GM19395 (cell line): ENCODE measurements at regions not wholly inside any gene's neighbourhood (a gene's known extent, or its start where the extent isn't known, plus 50 kb on each side); places are given as distances from the start of the nearest gene placed in this dataset.
A peak's percentile ranks its signal among the peaks of the same experiment; 100 is the strongest.
"Not testable (repeated sequence)": the region's sequence is repeated elsewhere in the genome, so short reads cannot be mapped to it uniquely, and the experiment has no call there.

Experiments
- ATAC-seq: cut with Tn5 transposase; IDR thresholded peaks from one replicate; pipeline ENCODE4 v1.9.1; 2021; ENCODE audit warnings: mild to moderate bottlenecking, moderate library complexity; ENCODE audit not compliant: unreplicated experiment

DNA sequence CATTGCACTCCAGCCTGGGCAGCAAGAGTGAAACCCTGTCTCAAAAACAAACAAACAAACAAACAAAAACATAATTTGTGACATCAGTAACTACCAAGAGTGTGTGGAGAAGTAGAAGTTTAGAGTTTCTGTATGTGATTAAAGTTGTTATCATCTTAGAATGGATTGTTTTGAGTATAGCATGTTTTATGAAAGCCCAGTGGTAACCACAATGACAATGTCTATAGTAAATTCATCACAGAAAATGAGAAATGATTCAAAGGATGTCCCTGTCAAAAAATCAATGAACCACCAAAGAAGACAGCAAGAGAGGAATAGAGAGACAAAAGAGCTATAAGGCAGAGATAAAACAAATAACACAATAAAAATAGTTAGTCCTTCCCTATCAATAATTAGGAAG lies 1299.2 kb downstream of the CNTNAP5 start:
- no peak for ATAC-seq

DNA sequence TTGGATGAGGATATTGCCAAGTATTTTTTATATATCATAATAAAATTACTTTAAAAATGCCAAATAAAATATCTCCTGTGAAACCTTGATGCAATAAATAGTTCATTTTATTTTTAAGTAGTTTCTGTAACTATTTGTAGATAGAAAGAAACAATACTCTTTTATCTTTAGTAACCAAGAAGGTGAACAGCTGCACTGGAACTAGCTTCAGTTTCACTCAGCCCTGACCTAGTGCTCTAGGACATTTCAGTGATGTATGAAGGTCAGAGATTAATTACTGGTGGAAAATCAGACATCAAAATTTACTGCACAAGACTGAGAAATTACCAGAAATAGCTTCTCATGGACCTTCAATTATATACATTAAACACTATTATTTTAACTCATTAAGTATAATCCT lies 1305.0 kb downstream of the CNTNAP5 start:
- peak; percentile 89 for ATAC-seq

DNA sequence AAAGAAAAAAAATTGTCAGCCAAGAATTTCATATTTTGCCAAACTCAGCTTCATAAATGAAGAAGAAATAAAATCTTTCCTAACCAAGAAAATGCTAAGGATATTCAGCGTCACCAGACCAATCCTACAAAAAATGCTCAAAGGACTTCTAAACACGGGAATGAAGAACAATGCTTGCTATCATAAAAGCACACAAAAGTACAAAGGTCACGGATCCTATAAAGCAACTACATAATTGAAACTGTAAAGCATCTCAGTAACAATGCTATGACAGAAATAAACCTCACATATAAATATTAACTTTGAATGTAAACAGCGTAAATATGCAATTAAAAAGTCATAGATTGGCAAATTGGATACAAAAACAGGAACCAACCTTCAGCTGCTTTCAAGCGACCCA lies 1314.6 kb upstream of the GYPC start:
- no peak for ATAC-seq

DNA sequence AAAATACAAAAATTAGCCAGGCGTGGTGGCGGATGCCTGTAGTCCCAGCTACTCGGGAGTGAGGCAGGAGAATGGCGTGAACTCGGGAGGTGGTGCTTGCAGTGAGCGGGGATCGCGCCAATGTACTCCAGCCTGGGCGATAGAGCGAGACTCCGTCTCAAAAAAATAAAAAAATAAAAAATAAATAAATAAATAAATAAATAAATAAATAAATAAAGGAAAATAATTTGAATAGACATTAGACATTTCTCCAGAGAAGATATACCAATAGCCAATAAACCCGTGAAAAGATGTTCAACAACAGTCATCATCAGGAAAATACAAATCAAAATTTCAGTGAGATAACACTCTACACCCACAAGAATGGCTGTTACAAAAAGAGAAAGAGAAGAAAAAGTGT lies 1302.4 kb upstream of the GYPC start:
- ATAC-seq: not testable (repeated sequence)

DNA sequence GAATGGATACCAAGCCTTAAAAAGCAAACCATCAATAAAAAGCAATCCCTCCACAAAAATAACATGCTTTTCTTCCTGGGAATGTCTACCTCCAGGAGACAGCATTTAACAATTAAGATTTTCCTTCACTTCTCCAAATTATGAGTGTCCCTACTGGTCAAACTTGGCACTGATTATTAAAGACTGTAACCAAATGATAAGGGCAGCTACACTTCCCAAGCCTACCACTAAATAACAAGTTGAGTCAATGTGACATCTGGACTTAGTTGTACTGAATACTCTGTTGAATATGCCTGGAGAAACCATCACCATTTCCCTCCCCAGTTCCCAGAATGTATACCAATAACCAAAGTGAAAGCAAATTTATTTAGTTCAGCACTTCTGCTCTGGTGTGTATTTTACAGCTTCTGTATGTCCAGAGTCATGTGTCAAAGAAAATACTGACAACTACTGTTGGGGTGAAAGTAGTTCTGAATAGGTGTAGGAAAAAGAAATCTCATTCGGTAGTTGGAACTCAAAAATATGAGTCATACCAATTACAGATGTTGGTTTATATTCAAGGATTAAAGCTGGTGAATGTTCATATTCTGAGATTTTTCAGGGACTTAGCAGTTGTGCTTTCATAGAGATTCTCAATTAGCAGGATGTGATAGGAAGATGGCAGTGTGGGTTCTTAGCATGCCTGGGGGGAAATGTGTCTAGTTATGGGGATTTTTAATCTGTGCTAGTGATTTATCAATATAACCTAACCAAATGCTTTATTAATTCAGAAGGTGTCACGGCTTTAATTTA lies 1291.6 kb upstream of the GYPC start:
- no peak for ATAC-seq

DNA sequence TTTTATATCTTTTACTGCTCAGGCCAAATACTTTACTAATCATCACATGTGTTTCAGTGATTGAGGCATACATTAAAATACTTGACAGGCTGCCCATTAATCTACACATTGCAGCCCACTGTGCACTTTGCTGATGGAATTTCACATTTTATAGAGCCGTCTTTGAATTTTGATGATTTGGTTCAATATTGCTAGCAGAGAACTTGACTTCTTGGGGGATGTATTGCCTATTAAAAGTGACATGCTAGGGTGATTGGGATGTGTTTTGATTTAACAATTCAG lies 1291.0 kb upstream of the GYPC start:
- no peak for ATAC-seq

DNA sequence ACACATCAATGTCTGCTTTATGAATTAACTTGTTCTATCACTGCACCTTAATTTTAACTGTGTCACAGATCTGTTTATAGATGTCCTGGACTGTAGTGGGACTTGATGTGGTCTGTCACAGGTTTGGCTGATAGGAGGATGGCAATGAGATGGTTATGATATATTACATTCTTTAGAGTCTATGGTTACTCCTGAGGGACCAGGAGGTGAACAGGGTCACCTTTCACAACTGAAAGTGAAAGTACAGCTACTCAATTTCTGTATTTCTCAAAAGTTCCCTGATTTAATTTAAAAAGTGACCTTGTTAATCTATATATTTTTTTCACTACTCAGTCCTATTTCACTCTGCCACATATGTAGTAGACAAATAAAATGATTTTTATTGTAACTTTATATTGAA lies 1284.1 kb upstream of the GYPC start:
- no peak for ATAC-seq

DNA sequence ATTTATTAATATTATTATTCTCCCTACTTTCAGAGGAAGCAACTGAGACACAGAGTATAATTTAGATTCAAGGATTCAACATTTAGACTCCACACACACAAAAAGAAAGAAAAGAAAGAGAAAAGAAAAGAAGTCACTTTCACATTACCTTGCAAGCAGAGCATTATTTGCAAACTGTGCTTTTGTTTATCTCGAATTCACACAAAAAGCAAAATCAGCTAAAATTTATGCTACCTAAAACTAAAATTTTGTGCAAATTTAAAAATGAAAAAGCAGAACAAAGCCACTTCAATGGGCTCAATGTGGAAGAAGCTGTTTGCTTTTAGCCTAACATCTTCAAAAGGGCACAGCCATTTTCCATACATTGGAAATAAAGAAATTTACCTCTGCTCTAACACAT lies 1282.7 kb upstream of the GYPC start:
- no peak for ATAC-seq

DNA sequence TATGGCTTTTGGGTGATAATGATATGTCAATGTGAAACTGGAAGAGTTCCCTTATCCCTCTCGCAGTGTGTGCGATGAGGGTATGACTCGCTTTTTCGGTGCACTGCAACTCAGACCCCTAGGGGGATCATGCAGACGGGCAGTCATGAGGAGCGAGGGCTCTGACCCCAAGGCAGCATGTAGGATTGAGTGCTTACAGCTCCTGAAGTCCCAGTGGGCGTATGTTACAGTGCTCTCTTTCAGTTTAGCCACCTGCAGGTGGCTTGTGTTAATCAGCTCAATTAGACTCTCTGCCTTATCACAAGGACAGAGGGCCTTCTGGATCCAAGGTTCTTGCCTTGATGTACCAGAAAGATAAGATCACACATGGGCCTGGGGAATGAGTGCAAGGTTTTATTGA lies 1269.9 kb upstream of the GYPC start:
- no peak for ATAC-seq

DNA sequence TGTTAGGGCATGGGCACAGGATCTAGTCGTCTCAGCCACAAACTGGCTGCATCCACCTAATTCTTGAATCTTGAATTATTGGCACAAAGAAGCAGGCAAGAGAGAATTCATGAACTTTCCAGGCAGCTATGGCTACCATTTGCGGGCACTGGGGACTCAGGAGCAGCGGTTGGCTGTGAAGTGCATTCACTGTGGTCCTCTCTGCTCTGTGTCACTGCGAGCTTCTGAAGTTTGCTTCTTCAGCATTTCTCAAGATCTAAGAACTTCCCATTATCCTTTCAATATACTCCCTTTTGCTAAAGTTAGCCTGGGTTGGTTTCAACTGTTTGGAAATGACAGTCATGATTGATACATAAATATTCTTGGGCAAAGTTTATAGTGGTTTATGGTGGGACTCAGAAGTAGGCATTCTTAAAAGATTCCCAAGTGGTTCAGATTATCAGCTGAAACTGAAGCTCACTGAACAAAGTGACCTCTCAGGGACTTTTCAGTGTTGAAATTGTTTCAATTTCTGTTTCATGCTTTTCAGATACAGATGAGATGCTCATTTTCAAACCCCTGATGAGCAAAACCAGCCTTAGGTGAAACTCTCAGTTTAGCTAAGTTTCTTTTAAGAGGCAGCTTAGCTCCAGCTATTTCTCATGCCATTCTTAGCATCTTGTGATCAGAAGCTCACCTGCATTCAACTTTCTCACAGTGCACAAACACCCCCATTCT lies 1258.3 kb upstream of the GYPC start:
- peak; percentile 89 for ATAC-seq

DNA sequence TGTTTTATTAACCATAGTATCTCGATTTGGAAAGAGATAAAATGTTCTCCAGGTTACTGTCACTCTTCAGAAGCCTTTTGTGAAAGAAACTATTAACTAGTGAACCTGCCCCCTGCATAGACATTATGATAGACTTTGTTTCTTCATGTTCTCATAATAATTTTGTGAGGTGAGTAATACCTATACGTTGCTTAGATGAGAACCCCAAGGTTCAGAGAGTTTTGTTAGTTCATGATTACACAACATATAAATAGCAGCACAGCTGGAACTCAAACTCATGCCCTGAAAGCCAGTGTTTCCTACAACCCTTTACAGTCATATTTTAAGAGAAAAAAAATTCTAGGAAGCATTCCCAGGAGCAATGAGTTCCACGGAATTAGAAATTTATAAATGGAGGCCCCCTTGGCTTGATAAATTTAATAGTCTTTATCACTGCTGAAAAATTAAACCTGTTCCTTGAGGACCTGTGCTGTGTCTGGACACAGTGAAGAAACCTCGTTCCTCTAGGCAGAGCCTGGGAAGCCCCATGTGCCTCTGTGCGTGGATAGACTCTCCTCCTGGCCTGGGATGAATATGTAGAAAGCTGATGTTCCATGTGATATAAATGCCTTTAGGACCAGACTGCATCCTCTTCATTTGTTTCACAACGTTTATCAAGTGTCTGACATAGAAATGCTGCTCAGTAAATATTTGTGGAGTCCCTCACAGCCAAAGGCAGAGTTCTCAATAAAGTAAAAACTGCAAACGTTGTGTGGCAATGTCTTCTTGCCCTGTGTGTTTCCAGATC lies 1257.0 kb upstream of the GYPC start:
- peak; percentile 51 for ATAC-seq

DNA sequence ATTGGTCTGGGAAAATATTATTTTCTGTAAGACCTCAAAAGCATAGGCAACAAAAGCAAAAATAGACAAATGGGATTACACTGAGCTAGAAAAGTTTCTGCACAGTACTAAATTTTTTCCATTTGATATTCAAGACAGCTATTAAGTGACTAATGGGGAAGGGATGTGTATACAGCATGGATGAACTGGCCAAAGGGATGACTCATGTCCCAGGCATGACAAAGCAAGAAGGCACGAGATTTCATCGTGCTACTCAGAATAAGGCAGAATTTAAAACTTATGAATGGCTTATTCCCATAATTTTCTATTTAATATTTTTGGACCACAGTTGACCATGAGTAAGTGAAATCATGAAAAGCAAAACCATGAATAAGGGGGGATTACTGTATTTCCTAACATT lies 1250.1 kb upstream of the GYPC start:
- ATAC-seq: no peak

DNA sequence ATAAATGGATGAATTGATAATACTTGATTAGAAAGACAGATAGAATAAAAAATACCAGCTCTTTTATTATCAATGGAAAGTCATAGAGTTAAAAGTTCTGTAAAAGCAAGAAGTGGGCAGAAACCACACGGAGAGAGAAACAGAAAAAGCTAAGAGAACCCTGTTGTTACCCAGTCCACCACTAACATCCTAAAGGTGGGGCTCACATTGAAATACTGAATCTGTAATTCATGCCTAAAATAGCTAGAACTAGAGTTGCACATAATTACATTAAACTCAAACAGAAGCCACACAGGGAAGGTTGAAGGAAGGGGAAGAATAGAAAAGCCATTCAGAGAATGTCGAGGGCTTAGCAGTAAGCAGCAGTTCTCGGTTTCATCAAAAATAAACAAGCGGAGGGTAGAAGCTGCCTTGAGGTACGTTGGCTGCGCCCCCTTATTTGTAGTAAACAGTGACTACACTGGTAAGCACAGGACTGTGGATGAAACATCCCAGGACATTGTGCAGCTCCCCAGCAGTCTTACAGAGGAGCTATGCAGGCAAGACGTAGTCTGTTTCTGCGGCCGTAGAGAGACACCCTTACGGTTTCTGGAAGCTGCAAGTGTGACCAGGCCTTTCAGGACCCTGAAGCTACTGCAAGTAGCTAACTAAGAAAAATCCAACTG lies 1247.0 kb upstream of the GYPC start:
- no peak for ATAC-seq

DNA sequence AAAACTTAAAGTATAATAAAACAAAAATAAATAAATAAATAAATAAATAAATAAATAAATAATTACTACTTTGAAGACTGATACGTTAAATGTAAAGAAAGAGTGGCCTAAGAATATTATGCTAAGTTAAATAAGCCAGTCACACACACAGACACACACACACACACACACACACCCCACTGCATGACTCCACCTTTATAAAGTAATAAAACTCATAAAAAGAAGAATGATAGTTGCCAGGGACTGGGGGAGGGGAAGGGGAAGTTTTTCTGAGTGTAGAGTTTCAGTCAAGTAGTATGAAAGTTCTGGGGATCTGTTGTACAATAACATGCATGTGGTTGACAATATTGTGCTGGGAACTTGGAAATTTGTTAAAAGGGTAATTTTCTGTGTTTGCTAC lies 1237.5 kb upstream of the GYPC start:
- no peak for ATAC-seq

DNA sequence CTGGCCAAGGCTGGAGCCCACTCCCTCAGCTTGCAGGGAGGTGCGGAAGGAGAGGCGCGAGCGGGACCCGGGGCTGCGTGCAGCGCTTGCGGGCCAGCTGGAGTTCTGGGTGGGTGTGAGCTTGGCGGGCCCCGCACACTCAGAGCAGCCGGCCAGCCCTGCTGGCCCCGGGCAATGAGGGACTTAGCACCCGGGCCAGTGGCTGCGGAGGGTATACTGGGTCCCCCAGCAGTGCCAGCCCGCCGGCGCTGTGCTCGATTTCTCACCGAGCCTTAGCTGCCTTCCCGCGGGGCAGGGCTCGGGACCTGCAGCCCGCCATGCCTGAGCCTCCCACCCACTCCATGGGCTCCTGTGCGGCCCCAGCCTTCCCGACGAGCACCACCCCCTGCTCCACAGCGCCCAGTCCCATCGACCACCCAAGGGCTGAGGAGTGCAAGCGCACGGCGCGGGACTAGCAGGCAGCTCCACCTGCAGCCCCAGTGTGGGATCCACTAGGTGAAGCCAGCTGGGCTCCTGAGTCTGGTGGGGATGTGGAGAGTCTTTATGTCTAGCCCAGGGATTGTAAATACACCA lies 1233.7 kb upstream of the GYPC start:
- ATAC-seq: not testable (repeated sequence)

DNA sequence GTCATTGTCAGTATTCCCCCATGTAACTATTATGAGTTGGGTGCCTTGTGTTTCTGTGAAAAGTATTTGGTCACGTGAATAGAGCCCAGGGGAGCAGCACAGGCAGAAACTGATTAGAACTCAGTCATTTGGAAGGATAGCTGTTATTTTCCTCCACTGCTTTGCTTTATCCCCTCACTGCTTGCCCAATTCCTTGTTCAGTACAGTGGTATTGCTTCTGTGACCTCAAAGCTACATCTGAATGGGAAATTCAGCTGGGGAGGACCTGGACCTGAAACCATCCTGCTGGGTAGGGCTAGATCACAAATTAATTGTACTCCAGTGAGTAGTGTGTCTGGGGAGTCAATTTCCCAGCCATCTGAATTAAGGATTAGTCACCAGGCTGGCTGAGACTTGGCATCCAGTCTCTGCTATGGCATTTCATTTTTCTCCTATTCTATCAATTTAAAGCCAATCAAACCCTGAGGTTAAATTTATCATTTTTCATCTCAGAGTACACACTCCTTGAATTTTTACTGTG lies 1231.6 kb upstream of the GYPC start:
- no peak for ATAC-seq

DNA sequence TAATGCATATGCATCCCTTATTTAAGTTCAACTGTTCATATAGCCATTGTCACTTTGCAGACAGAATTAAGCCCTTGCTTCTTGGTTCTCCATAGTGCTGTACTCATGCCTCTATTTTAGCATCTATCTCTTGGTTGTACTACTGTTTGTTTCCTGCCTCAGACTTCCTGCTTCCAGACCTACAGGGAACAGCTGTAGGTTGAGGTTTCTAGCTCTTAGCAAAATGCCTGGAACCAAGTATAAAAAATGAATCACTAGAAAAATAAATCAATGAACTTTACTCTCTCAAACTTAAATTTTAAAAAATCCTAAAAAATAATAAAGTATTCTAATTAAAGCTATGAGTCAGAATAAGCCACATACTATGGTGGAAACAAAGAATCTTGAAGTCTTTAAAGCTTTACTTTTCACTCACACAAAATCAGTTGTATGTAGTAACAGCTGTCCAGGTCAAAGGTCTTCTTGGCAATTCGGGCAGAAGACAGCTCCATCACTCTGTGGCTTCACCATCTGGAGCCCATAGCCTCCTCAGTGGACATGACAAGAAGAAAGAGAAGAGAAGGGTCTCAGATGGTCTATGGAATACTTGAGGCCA lies 1228.1 kb upstream of the GYPC start:
- ATAC-seq: no peak

DNA sequence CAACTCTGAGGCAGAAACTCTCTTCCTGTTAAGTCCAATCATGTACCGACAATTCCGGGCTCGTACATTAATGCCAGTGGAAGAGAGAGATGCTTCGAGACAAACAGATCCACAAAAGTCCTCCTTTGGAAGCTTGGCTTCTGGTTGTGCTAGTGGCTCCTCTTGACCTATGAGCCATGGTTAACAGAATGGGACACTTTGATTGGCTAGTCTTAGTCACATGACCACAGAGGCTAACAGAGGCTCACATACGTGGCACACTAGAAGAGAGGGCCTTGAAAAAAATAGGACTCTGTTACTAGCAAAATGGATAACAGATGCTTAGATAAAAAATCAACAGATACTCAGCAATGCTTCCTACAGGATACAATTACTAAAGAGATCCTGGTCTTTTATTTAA lies 1211.9 kb upstream of the GYPC start:
- ATAC-seq: no peak

DNA sequence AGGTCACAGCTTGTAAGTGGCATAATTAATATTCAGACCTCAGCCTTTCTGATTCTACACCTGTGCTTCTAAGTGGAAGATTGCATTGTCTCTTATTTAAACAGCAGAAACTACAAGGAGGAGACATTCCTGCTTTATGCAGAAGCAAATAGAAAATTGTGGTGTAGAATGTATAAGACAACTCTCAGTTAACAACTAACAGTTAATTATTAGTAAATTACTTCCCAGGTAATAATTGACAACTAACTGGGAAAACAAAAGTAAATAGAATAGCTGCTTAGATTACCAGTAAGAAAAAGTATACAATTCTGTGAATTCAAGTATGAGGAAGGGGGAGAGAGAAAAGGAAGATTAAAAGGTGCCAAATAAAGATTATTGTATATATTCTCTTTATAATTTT lies 1210.5 kb upstream of the GYPC start:
- ATAC-seq: no peak

DNA sequence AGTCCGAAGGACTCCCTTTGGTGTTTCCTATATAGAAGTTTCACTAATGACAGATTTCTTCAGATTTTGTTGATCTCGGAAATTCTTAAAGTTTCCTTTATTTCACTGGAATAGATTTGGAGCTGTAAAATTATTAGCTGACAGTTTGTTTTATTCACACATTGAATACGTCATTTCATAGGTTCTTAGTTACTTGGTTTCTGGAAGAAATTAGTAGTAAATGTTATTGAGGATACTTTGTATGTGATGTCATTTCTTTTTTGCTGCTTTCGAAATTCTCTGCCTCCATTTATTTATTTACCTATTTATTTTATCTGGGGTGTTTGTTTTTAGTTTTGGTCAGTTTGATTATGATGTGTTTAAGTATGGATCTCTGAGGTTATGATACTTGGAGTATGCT lies 1205.9 kb upstream of the GYPC start:
- ATAC-seq: no peak

DNA sequence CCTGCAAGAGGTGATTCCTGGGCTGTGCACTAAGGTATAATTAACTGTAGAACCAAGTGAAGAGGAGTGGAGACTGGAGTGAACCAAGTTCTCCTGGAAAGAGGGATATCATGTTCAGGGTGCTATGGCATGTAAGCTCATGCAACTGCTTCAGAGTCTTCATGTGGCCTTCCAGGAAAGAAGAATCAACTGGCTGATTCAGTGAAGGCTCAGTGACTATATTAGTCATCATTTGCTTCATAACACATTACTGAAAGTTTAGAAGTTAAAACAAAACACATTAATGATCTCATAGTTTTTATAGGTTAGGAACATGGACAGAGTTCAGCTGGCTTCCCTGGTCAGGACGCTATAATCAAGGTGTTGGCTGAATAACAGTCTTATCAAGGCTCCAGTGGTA lies 1200.8 kb upstream of the GYPC start:
- ATAC-seq: peak; percentile 66
